ENCODE measurements at regions not wholly inside any gene's neighbourhood (a gene's known extent, or its start where the extent isn't known, plus 50 kb on each side); places are given as distances from the start of the nearest gene placed in this dataset.

- H3K9me3 Mint-ChIP-seq, result no peaks in the 10 kb centered on the region; the same call in 1 of the 2 replicates
- H3K4me3 Mint-ChIP-seq, result no peak overlapping the region
- no peaks in the 10 kb centered on the region; the same call in 1 of the 2 replicates for H3K27me3 Mint-ChIP-seq (ENCODE audit: insufficient read depth)
- no peak for DNase-seq
- H3K4me1 Mint-ChIP-seq (ENCODE audit: low read depth), result peaks cover 16% of the 10 kb centered on the region
- no peak for TF ChIP-seq CTCF (IDR thresholded peaks at IDR 0.05)
- no peak overlapping the region for H3K27ac Mint-ChIP-seq
- H3K36me3 Mint-ChIP-seq (ENCODE audit: low read depth), result no peaks in the 10 kb centered on the region
Observed at GRCh38 chrX:16516232-16516876, 133.6 kb upstream of the S100G start.

DNA sequence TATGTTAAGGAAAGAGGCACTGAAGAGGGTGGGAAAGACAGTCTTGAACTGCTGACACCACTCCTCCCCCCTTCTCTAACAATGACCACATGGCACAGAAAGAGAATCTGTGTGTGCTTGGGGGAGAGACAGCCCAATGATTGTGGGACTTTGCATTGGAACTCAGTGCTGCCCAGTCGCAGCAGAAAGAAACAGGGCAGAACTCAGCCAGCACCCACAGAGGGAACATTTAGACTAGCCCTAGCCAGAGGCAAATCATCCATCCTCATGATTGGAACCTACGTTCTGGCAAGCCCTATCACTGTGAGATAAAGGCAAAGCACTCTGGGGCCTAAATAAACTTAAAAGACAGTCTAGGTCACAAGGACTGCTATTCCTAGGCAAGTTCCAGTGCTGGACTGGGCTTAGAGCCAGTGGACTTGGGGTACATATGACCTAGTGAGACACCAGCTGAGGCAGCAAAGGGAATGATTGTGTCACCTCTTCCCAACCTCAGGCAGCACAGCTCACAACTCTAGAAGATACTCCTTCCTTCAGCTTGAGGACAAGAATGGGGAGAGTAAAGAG, 132.8 kb upstream of the S100G start:
- no peak for TF ChIP-seq CTCF (IDR thresholded peaks at IDR 0.05)
- Mint-ChIP-seq H3K27ac (no peak overlapping the region), H3K9me3 (no peaks in the 10 kb centered on the region; the same call in 1 of the 2 replicates), H3K4me3 (no peak overlapping the region), H3K36me3 (ENCODE audit: low read depth) (no peaks in the 10 kb centered on the region), H3K27me3 (ENCODE audit: insufficient read depth) (no peaks in the 10 kb centered on the region; the same call in 1 of the 2 replicates), H3K4me1 (ENCODE audit: low read depth) (peaks cover 11% of the 10 kb centered on the region)
- DNase-seq, result no peak

- Mint-ChIP-seq H3K36me3 (ENCODE audit: low read depth) (no peaks in the 10 kb centered on the region), H3K27me3 (ENCODE audit: insufficient read depth) (no peaks in the 10 kb centered on the region; the same call in 1 of the 2 replicates)
- no peak for DNase-seq
Observed at GRCh38 chrX:16518131-16518530, 131.8 kb upstream of the S100G start.

GRCh38 chrX:16524316-16524715, 125.6 kb upstream of the S100G start:
- DNase-seq, result no peak
- no peaks in the 10 kb centered on the region for H3K36me3 Mint-ChIP-seq (ENCODE audit: low read depth)
- H3K27me3 Mint-ChIP-seq (ENCODE audit: insufficient read depth), result peaks cover 4% of the 10 kb centered on the region
- no peaks in the 10 kb centered on the region for H3K4me1 Mint-ChIP-seq (ENCODE audit: low read depth)
- H3K9me3 Mint-ChIP-seq, result peaks cover 9% of the 10 kb centered on the region
- H3K27ac Mint-ChIP-seq, result no peak overlapping the region
- no peak for TF ChIP-seq CTCF (IDR thresholded peaks at IDR 0.05)
- H3K4me3 Mint-ChIP-seq, result no peak overlapping the region

More at GRCh38 chrX:16518131-16518530, 131.8 kb upstream of the S100G start:
- no peak for TF ChIP-seq CTCF (IDR thresholded peaks at IDR 0.05)
- no peak overlapping the region for H3K27ac Mint-ChIP-seq
- no peak overlapping the region for H3K4me3 Mint-ChIP-seq
- peaks cover 9% of the 10 kb centered on the region for H3K4me1 Mint-ChIP-seq (ENCODE audit: low read depth)
- H3K9me3 Mint-ChIP-seq, result no peaks in the 10 kb centered on the region; the same call in 1 of the 2 replicates

DNA sequence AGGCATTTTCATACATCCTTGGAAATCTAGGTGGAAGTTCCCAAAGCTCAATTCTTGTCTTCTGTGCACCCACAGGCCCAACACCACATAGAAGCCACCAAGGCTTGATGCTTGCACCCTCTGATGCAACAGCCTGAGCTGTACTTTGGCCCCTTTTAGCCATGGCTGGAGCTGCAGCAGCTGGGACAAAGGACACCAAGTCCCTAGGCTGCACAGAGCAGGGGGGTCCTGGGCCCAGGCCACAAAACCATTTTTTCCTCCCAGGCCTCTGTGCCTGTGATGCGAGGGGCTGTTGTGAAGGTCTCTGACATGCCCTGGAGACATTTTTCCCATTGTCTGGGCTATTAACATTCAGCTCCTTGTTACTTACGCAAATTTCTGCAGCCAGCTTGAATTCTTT, 124.0 kb upstream of the S100G start:
- Mint-ChIP-seq H3K4me3 (no peak overlapping the region), H3K27me3 (ENCODE audit: insufficient read depth) (peaks cover 8% of the 10 kb centered on the region), H3K4me1 (ENCODE audit: low read depth) (no peaks in the 10 kb centered on the region), H3K9me3 (peaks cover 9% of the 10 kb centered on the region), H3K27ac (no peak overlapping the region), H3K36me3 (ENCODE audit: low read depth) (no peaks in the 10 kb centered on the region)
- TF ChIP-seq CTCF (IDR thresholded peaks at IDR 0.05), result no peak
- DNase-seq, result no peak
